Mammary epithelial cell (primary cell): ENCODE measurements at regions not wholly inside any gene's neighbourhood (a gene's known extent, or its start where the extent isn't known, plus 50 kb on each side); places are given as distances from the start of the nearest gene placed in this dataset.

Experiments used
- CTCF ChIP-seq, 2 donors: IDR thresholded peaks in 1 of 2; conservative IDR thresholded peaks in 1 of 2; 2 replicates each; pipeline ENCODE4 v1.5.1; 2011 to 2012; ENCODE audit warnings: inconsistent platforms in 2 of 2, low read length in 2 of 2, mild to moderate bottlenecking in 2 of 2, control low read depth in 1 of 2, low read depth in 1 of 2; ENCODE audit not compliant: insufficient read depth in 1 of 2; ENCODE audit errors: extremely low read depth in 1 of 2
- EZH2 ChIP-seq: IDR thresholded peaks from 2 replicates; pipeline ENCODE4 v1.6.1; 2012; ENCODE audit warnings: low read length, inconsistent platforms, borderline replicate concordance

- no peak for TF ChIP-seq CTCF (conservative IDR thresholded peaks at IDR 0.05 in 1 of 2, IDR thresholded peaks at IDR 0.05 in 1 of 2; ENCODE audit: extremely low read depth in 1 of 2, insufficient read depth in 1 of 2, low read depth in 1 of 2, low read length in 2 of 2)
- no peak for TF ChIP-seq EZH2
These were observed 132.4 kb upstream of the ZNF516 start for GRCh38 chr18:76627444-76627843.
